ENCODE measurements at regions not wholly inside any gene's neighbourhood (a gene's known extent, or its start where the extent isn't known, plus 50 kb on each side); places are given as distances from the start of the nearest gene placed in this dataset.

- no peak for TF ChIP-seq CTCF (IDR thresholded peaks at IDR 0.05; ENCODE audit: low read depth, low read length, poor library complexity, severe bottlenecking)
- no peak for TF ChIP-seq EZH2phosphoT487 (IDR thresholded peaks at IDR 0.05; ENCODE audit: borderline replicate concordance, low read length)
These were observed 255.5 kb downstream of the UACA start for GRCh38 chr15:70507772-70508371.
